Neuron (in vitro differentiated cells): ENCODE measurements at regions not wholly inside any gene's neighbourhood (a gene's known extent, or its start where the extent isn't known, plus 50 kb on each side); places are given as distances from the start of the nearest gene placed in this dataset.
"Not testable (repeated sequence)": the region's sequence is repeated elsewhere in the genome, so short reads cannot be mapped to it uniquely, and the experiment has no call there.

Experiments
- H2AFZ ChIP-seq: one replicate; pipeline ENCODE4 v1.6.1; 2013; ENCODE audit warnings: low read depth, mild to moderate bottlenecking, inconsistent platforms, low read length, moderate library complexity
- H3K27me3 ChIP-seq: one replicate; pipeline ENCODE4 v1.6.1; 2013; ENCODE audit warnings: low read length; ENCODE audit not compliant: insufficient read depth
- H3K36me3 ChIP-seq: one replicate; pipeline ENCODE4 v1.6.1; 2013; ENCODE audit warnings: low read length; ENCODE audit not compliant: insufficient read depth
- H3K4me1 ChIP-seq: one replicate; pipeline ENCODE4 v1.6.1; 2013; ENCODE audit warnings: low read length; ENCODE audit not compliant: insufficient read depth
- H3K4me3 ChIP-seq: 2 replicates; pipeline ENCODE4 v1.5.1; 2013; ENCODE audit warnings: mild to moderate bottlenecking, low read length, moderate library complexity
- H3K9me3 ChIP-seq: one replicate; pipeline ENCODE4 v1.6.1; 2013; ENCODE audit warnings: low read length

DNA sequence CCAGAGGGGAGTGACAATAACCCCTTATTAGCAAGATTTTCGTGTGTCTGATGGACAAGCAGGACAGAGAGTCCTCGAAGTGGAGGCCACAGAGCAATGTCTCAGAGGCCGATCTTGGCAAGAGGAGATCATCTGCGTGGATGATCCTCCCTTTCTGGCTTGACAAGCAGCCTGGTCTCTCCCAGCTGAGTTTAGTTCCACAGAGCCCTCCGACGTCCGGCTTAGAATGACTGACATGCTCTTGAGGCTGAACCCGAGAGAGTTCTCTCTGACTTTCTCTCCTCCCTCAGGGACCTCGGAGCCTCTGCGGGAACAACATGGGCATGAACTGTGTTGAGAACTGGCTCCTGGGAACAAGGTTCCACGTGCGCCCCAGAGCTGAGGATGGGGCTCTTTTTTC, 180.7 kb upstream of the PFKP start:
- H3K4me1 ChIP-seq: no peaks in the 10 kb centered on the region
- no peak overlapping the region for H3K4me3 ChIP-seq
- H3K27me3 ChIP-seq: peaks cover 3% of the 10 kb centered on the region
- no peak overlapping the region for H2AFZ ChIP-seq
- no peaks in the 10 kb centered on the region for H3K9me3 ChIP-seq
- no peaks in the 10 kb centered on the region for H3K36me3 ChIP-seq

DNA sequence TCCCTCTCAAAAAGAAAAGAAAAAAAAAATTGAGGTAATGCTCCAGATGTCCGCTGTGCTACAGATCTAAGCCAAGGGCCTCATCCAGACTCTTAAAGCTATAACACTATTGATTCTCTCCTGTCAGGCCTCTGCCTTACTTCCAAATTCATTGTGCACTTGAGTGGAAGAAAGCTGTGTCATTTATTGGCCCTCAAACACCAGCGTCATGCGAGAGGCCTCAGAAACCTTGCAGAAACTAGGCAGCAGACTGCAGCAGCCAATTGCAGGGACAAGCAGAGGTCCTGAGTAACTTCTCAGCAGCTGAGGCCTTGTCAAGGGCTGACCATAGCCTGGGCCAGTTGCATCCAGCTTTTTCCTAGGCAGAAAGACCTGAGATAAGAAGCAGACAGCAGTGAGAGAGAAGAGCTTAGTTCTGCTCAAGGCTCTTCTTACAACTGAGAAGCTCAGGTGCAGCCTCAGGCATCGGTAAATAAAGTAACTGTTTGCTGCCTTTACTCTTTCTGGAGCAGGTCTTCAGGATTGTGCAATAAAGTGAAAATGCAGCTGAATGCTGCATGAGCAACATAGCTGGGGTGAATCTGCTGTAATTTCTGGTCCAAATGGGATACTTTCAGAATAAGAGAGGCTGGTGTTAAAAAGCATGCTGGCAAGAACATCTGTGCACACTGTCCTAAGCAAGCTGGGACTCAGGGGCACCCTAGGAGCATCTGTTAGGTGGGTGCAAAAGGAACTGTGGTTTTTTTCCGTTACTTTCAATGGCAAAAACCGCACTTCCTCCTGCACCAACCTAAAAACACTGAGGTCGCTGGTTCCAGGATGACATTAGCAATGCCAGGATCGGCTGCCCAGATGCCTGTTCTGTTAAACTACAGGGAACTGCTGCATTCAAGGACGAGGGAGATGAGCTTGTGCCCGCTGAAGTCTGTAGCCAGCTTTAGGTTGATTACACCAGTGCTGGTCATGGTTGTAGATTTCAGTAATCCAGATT, 181.8 kb upstream of the PFKP start:
- Histone ChIP-seq H3K4me3 (no peak overlapping the region), H3K9me3 (no peaks in the 10 kb centered on the region), H3K4me1 (no peaks in the 10 kb centered on the region), H3K27me3 (no peaks in the 10 kb centered on the region), H3K36me3 (no peaks in the 10 kb centered on the region), H2AFZ (no peak overlapping the region)

DNA sequence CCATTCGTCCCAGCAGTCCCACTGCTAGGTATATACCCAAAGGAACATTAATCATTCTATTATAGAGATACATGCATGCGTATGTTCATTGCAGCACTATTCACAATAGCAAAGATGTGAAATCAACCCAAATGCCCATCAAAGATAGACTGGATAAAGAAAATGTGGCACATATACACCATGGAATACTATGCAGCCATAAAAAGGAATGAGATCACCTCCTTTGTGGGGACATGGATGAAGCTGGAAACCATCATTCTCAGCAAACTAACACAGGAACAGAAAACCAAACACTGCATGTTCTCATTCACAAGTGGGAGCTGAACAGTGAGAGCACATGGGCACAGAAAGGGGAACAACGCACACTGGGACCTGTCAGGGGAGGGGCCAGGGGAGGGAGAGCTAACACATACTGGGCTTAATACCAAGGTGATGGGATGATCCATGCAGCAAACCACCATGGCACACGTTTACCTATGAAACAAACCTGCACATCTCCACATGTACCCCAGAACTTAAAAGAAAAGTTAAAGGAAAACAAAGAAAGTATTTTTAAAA, 183.3 kb upstream of the PFKP start:
- H3K36me3 ChIP-seq: not testable (repeated sequence)

DNA sequence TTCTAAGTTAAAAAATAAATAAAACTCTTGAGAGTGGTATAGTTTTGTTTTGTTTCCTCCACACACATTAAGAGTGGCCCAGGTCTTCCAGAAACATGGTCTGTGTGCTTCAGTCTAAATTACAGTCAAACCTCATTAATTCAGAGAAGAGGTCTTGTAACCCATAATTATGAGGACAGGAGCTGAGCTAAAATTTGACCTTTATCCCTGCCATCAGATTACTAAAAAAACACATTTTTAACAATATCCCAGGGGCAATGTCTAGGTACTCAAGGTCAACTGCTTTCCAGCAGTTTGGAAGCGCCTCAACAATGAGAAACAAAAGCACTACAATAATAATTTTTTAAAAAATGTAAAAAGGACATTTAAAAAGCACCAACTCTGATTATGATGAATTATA, 184.1 kb upstream of the PFKP start:
- H3K27me3 ChIP-seq: no peaks in the 10 kb centered on the region
- H3K4me3 ChIP-seq: no peak overlapping the region
- no peaks in the 10 kb centered on the region for H3K4me1 ChIP-seq
- H3K9me3 ChIP-seq: no peaks in the 10 kb centered on the region
- H3K36me3 ChIP-seq: no peaks in the 10 kb centered on the region
- no peak overlapping the region for H2AFZ ChIP-seq

More for the DNA sequence above, 183.3 kb upstream of the PFKP start:
- not testable (repeated sequence) for H3K4me1 ChIP-seq, H3K27me3 ChIP-seq, H3K4me3 ChIP-seq, H3K9me3 ChIP-seq, H2AFZ ChIP-seq

DNA sequence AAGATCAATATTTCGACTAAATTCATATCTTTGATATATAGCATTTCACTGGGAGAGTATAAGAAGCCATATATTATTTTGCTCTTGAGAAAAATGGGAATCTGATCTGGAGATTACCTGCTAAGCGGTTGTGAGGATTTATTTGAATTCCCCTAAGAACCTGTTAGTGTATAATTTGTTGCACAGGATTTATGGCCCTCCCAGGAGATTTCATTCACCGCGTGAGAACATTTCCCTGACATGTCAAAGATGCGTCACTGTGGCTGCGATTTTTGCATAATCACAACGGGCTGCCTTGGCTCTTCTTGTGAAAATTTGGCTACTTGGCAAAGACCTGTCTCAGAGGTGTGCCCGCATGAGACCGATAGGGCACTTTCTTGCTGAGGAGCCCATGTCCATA, 184.7 kb upstream of the PFKP start:
- H3K27me3 ChIP-seq: no peaks in the 10 kb centered on the region
- H3K4me1 ChIP-seq: no peaks in the 10 kb centered on the region
- no peaks in the 10 kb centered on the region for H3K36me3 ChIP-seq
- no peak overlapping the region for H2AFZ ChIP-seq
- H3K4me3 ChIP-seq: no peak overlapping the region
- no peaks in the 10 kb centered on the region for H3K9me3 ChIP-seq

DNA sequence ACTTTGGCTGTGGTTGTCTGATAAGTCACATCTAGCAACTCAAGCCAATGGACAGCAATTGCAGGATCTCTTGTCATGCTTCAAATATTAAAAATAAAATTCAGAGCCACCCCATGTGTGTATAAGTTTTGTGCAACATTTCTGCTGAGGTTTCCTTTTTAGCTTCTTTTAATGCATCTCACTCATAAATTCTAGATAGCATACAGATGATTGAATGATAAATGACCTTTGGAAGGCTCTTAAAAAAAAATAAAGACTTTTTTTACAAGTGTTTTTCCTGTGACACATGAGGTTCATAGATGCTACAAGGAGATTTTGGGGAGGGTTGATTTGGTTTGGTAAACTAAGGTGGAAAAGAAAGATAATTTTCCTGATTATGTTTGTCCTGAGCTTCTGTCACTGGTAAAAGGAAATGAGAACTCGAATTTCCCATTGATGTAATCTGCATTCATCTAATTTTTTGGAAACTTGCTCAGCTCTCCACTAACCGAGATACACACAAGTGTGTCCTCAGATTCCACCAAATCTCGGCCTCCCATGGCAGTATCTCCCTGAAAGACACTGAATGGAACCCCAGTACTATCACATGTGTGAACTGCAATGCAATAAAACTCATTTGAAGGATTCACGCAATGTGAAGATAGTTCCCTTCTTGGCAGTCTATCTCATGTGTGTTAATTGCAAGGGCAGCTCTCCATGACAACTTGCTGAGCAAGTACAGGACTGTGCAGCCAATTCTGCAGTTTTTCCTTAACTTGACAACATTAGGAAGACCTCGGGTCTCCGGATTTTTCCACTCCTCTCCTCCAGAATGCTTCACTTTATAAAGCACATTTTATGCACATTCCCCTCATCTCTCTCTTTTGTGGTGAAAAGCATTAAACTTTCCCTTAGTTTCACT, 185.4 kb upstream of the PFKP start:
- Histone ChIP-seq H3K4me1 (no peaks in the 10 kb centered on the region), H3K36me3 (no peaks in the 10 kb centered on the region), H2AFZ (no peak overlapping the region), H3K9me3 (no peaks in the 10 kb centered on the region), H3K27me3 (no peaks in the 10 kb centered on the region), H3K4me3 (no peak overlapping the region)

DNA sequence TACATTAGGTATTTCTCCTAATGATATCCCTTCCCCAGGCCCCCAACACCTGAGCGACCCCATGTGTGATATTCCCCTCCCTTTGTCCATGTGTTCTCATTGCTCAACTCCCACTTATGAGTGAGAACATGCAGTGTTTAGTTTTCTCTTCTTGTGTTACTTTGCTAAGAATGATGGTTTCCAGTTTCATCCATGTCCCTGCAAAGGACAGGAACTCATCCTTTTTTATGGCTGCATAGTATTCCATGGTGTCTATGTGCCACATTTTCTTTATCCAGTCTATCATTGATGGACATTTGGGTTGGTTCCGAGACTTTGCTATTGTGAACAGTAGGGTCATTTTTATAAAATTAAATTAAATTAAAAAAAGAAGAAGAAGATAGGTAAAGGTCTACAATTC, 187.3 kb upstream of the PFKP start:
- not testable (repeated sequence) for H3K4me3 ChIP-seq, H2AFZ ChIP-seq, H3K36me3 ChIP-seq, H3K4me1 ChIP-seq, H3K27me3 ChIP-seq, H3K9me3 ChIP-seq

DNA sequence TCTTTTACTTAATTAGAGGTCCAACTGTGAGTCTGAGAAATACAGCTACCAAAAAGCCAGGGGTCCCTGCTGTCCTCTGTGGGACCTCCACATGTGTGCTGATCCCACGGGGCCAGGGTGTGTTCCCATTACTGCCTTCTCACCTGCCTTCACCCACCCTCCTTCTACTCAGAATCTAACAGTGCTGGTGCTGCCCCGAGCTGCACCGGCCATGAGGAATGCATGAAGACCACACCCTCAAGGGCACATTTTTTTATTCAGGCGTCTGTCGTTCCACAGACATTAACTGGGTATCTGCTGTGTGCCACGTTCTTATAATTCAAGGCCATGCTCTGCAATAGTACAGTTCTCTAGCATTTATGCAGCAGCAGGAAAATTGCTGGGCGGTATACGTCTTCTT, 188.5 kb upstream of the PFKP start:
- Histone ChIP-seq H3K9me3 (no peaks in the 10 kb centered on the region), H2AFZ (no peak overlapping the region), H3K27me3 (no peaks in the 10 kb centered on the region), H3K36me3 (no peaks in the 10 kb centered on the region), H3K4me3 (no peak overlapping the region), H3K4me1 (no peaks in the 10 kb centered on the region)

DNA sequence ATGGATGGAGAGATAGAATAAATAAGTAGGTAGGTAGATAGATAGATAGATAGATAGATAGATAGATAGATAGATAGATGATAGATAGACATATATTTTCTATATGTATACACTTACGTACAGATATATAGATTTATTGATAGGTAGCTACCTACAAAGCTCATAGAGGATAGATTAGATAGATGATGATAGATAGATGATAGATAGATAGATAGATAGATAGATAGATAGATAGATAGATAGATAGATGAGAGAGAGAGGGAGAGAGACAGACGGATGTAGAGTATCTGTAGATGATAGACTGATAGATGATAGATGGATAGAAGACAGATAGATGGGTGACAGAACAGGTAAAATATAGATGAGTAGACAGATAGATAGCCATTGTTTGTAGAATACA, 191.3 kb upstream of the PFKP start:
- Histone ChIP-seq H3K4me3 (no peak overlapping the region), H3K9me3 (no peaks in the 10 kb centered on the region), H3K4me1 (no peaks in the 10 kb centered on the region), H2AFZ (no peak overlapping the region), H3K36me3 (no peaks in the 10 kb centered on the region), H3K27me3 (no peaks in the 10 kb centered on the region)

DNA sequence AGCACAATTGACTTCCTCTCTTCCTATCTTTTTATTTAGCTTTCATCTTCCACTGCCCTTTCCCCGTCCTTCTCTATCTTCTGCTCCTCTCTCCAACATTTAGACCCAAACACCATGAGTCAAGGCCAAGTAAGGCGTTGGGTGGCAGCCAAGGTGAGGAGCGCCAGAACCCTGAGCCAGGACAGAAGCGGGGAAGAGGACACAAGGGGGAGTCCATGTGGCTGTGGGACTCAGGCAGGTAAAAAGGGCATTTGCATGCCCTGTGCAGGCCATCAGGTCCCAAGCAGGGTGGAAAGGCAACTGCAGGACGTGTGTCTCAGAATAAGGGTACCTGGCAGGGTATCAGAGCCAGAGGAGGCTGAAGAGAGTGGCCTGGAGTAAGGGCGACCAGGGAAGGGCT, 192.4 kb upstream of the PFKP start:
- Histone ChIP-seq H3K9me3 (no peaks in the 10 kb centered on the region), H3K27me3 (no peaks in the 10 kb centered on the region)

DNA sequence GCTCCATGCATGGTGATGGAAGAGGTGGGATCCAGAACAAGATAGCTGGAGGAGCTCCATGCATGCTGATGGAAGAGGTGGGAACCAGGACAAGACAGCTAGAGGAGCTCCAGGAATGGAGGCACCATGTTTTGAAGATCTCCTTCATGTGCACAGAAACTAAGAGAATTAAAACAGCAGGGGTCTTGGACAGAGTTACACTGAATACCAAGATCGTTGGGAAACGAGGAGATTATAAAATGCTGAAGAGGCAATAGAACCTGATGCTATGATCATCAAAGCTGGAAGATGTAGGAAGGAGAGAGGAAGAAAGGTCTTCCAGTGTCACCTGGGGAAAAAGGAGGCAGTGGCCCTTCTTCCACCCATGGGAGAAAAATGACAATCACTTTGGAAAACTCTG, 193.6 kb upstream of the PFKP start:
- no peaks in the 10 kb centered on the region for H3K9me3 ChIP-seq
- H3K4me3 ChIP-seq: no peak overlapping the region
- H3K27me3 ChIP-seq: no peaks in the 10 kb centered on the region
- no peak overlapping the region for H2AFZ ChIP-seq
- H3K36me3 ChIP-seq: no peaks in the 10 kb centered on the region
- no peaks in the 10 kb centered on the region for H3K4me1 ChIP-seq

More for the DNA sequence above, 192.4 kb upstream of the PFKP start:
- Histone ChIP-seq H3K4me1 (no peaks in the 10 kb centered on the region), H2AFZ (no peak overlapping the region), H3K36me3 (no peaks in the 10 kb centered on the region), H3K4me3 (no peak overlapping the region)

DNA sequence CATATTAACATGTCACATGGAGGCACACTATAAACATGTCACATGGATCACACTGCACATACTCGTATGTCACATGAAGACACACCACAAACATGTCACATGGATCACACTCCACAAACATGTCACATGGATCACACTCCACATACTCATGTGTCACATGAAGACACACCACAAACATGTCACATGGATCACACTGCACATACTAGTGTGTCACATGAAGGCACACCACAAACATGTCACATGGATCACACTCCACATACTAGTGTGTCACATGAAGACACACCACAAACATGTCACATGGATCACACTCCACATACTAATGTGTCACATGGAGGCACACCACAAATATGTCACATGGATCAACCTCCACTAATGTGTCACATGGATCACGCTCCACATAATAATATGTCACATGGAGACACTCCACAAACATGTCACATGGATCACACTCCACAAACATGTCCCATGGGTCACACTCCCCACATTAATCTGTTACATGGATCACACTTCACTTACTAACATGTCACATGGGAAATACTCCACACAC, 195.6 kb upstream of the PFKP start:
- no peaks in the 10 kb centered on the region for H3K9me3 ChIP-seq
- H3K4me1 ChIP-seq: no peaks in the 10 kb centered on the region
- no peak overlapping the region for H3K4me3 ChIP-seq
- no peak overlapping the region for H2AFZ ChIP-seq
- no peaks in the 10 kb centered on the region for H3K27me3 ChIP-seq
- H3K36me3 ChIP-seq: no peaks in the 10 kb centered on the region

DNA sequence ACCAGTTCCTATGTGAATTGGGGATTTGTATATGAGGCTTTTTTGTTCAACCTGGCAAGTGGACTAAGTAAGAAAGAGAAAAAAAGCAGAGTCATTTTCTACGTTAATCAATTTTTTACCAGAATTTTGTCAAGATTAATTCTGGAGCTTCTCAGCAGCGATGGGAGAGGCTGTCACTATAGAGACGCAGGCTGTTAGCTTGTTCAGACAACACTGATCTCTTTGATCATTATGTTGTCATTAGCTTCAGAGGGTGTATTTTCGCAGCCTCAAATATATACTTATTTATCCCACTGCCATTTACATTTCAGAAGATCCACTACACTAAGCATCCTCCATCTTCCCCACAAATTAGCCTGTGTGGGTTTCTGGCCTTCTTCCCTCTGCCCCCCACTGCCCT, 196.7 kb upstream of the PFKP start:
- no peak overlapping the region for H3K4me3 ChIP-seq
- H3K9me3 ChIP-seq: no peaks in the 10 kb centered on the region
- H3K27me3 ChIP-seq: no peaks in the 10 kb centered on the region
- H3K4me1 ChIP-seq: no peaks in the 10 kb centered on the region
- H3K36me3 ChIP-seq: no peaks in the 10 kb centered on the region
- no peak overlapping the region for H2AFZ ChIP-seq
